Neuronal stem cell (in vitro differentiated cells): ENCODE measurements at regions not wholly inside any gene's neighbourhood (a gene's known extent, or its start where the extent isn't known, plus 50 kb on each side); places are given as distances from the start of the nearest gene placed in this dataset.

Experiments
- DNase-seq: peaks from one replicate; pipeline ENCODE4 v3.0.0-alpha.2; 2013; ENCODE audit warnings: low spot score
- H2AFZ ChIP-seq: one replicate; pipeline ENCODE4 v1.6.1; 2013; ENCODE audit warnings: mild to moderate bottlenecking, low read length, inconsistent platforms
- H2AK5ac ChIP-seq: 2 replicates; pipeline ENCODE4 v1.6.1; 2013; ENCODE audit warnings: low read depth, mild to moderate bottlenecking, inconsistent platforms, low read length, moderate library complexity, mixed read lengths
- H2BK120ac ChIP-seq: 2 replicates; pipeline ENCODE4 v1.6.1; 2013; ENCODE audit warnings: low read depth, mild to moderate bottlenecking, inconsistent platforms, low read length, moderate library complexity, mixed read lengths
- H2BK12ac ChIP-seq: one replicate; pipeline ENCODE4 v1.6.1; 2013; ENCODE audit warnings: low read length, inconsistent platforms
- H2BK15ac ChIP-seq: 2 replicates; pipeline ENCODE4 v1.6.1; 2013; ENCODE audit warnings: mild to moderate bottlenecking, low read length, inconsistent platforms, mixed read lengths
- H2BK5ac ChIP-seq: one replicate; pipeline ENCODE4 v1.6.1; 2013; ENCODE audit warnings: inconsistent platforms, mild to moderate bottlenecking, low read length, moderate library complexity
- H3K14ac ChIP-seq: one replicate; pipeline ENCODE4 v1.6.1; 2013; ENCODE audit warnings: low read length, inconsistent platforms
- H3K18ac ChIP-seq: 2 replicates; pipeline ENCODE4 v1.6.1; 2013; ENCODE audit warnings: low read length, inconsistent platforms
- H3K23ac ChIP-seq: 2 replicates; pipeline ENCODE4 v1.6.1; 2013; ENCODE audit warnings: low read depth, mild to moderate bottlenecking, mixed read lengths, low read length, inconsistent platforms; ENCODE audit not compliant: poor library complexity
- H3K27ac ChIP-seq: replicated peaks from 3 replicates; pipeline ENCODE4 v1.5.1; 2013; ENCODE audit warnings: low read length, inconsistent platforms
- H3K27me3 ChIP-seq, 3 experiments: 2 replicates each; pipeline ENCODE4 v1.6.1; 2013; ENCODE audit warnings: low read length in 3 of 3, mild to moderate bottlenecking in 2 of 3, inconsistent platforms in 1 of 3, low read depth in 1 of 3, mixed read lengths in 1 of 3, moderate library complexity in 1 of 3; ENCODE audit not compliant: control insufficient read depth in 3 of 3, insufficient read depth in 3 of 3
- H3K36me3 ChIP-seq, 2 donors: replicated peaks in 1 of 2; 2 replicates each; pipeline ENCODE4 v1.6.1; 2013; ENCODE audit warnings: low read length in 2 of 2; ENCODE audit not compliant: control insufficient read depth in 2 of 2, insufficient read depth in 2 of 2
- H3K4ac ChIP-seq: 2 replicates; pipeline ENCODE4 v1.6.1; 2013; ENCODE audit warnings: inconsistent platforms, mild to moderate bottlenecking, low read length, moderate library complexity
- H3K4me1 ChIP-seq, 2 donors: 1 replicate in 1 of 2; 2 replicates in 1 of 2; pipeline ENCODE4 v1.6.1; 2013; ENCODE audit warnings: low read length in 2 of 2, low read depth in 1 of 2; ENCODE audit not compliant: control insufficient read depth in 2 of 2, insufficient read depth in 1 of 2
- H3K4me2 ChIP-seq: one replicate; pipeline ENCODE4 v1.6.1; 2013; ENCODE audit warnings: mild to moderate bottlenecking, low read length, inconsistent platforms; ENCODE audit not compliant: insufficient read depth, poor library complexity, severe bottlenecking
- H3K4me3 ChIP-seq, 2 donors: 2 replicates each; pipeline ENCODE4 v1.5.1; 2013; ENCODE audit warnings: low read length in 2 of 2, mild to moderate bottlenecking in 2 of 2, inconsistent platforms in 1 of 2, moderate library complexity in 1 of 2
- H3K79me1 ChIP-seq: one replicate; pipeline ENCODE4 v1.6.1; 2013; ENCODE audit warnings: low read depth, mild to moderate bottlenecking, inconsistent platforms, low read length, moderate library complexity
- H3K9ac ChIP-seq: one replicate; pipeline ENCODE4 v1.6.1; 2013; ENCODE audit warnings: mild to moderate bottlenecking, low read depth, low read length, inconsistent platforms; ENCODE audit not compliant: poor library complexity
- H3K9me3 ChIP-seq, 2 donors: replicated peaks in 1 of 2; 2 replicates each; pipeline versions ENCODE3 to v1.6.1; 2013; ENCODE audit warnings: low read length in 2 of 2, mild to moderate bottlenecking in 2 of 2, inconsistent platforms in 1 of 2, low read depth in 1 of 2, mixed read lengths in 1 of 2, moderate library complexity in 1 of 2; ENCODE audit not compliant: control insufficient read depth in 2 of 2, insufficient read depth in 1 of 2
- H4K8ac ChIP-seq: one replicate; pipeline ENCODE4 v1.6.1; 2013; ENCODE audit warnings: low read depth, mild to moderate bottlenecking, inconsistent platforms, low read length, moderate library complexity
- H4K91ac ChIP-seq: one replicate; pipeline ENCODE4 v1.6.1; 2013; ENCODE audit warnings: low read length, low read depth, mild to moderate bottlenecking, inconsistent platforms; ENCODE audit not compliant: poor library complexity
- WGBS, 2 donors: extraction: QIAGEN DNeasy Blood & Tissue Kit; methylation state at CpG; one replicate each; pipeline ENCODE4 v1.1.7; 2013; ENCODE audit warnings: missing lambda C conversion rate in 2 of 2, mixed read lengths in 1 of 2; ENCODE audit not compliant: insufficient read length in 2 of 2, insufficient replicate concordance in 1 of 2; ENCODE audit errors: extremely low coverage in 2 of 2; 5-methylcytosine and 5-hydroxymethylcytosine counted together

DNA sequence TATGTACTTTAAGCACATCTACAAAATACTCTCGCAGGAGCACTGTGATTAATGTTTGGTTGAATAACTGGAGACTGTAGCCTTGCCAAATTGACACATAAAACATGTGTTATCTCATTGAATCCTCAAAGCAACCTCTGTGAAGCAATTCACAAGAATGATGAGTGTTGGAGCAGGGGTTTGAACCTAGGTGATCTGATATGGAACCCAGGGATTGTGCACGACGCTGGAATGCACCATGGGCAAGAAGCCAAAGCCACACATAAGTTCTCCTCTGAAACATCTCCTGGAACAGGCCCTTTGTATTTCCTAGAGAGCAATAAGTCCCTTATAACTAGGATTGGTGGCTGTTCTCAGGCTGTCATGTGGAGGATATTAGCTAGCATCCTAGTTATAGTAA, 124.6 kb upstream of the IVNS1ABP start:
- Histone ChIP-seq H2BK12ac (no peak overlapping the region), H3K36me3 (no peaks in the 10 kb centered on the region), H3K9me3 (no peaks in the 10 kb centered on the region), H3K4me1 (peaks cover 0 to 1% of the 10 kb centered on the region in 2 donors), H2AK5ac (no peak overlapping the region), H3K27me3 (no peaks in the 10 kb centered on the region), H3K14ac (no peak overlapping the region), H4K8ac (no peak overlapping the region), H2BK120ac (no peak overlapping the region), H3K4ac (no peak overlapping the region), H2BK5ac (no peak overlapping the region), H3K18ac (no peak overlapping the region), H4K91ac (no peak overlapping the region), H2BK15ac (no peak overlapping the region), H3K4me3 (no peak overlapping the region), H3K79me1 (no peaks in the 10 kb centered on the region), H3K27ac (no peak overlapping the region), H3K4me2 (no peak overlapping the region), H2AFZ (no peak overlapping the region), H3K9ac (no peak overlapping the region), H3K23ac (no peak overlapping the region)
- WGBS, 2 donors: no CpG with 5 or more reads among the region's 3 CpGs
- no peak for DNase-seq

DNA sequence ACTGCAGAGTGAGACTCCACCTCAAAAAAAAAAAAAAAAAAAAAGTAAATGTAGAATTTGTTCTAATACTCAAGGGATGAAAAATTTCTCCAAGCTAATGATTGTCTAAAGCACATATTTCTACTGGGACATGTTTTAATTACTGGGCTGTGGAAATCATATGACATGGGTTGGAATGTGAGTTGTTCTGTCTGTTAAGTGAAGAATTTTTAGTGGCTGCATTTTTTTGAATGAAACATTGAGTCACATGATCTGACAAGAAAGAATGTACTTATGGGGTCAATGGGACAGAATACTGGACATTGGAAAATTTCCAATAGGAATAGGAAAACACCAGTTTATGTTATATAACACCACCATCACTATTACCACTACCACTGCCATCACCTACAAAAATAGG, 123.8 kb upstream of the IVNS1ABP start:
- Histone ChIP-seq H2BK5ac (no peak overlapping the region), H3K18ac (no peak overlapping the region), H2AFZ (no peak overlapping the region), H4K8ac (no peak overlapping the region), H2BK120ac (no peak overlapping the region), H3K27me3 (no peaks in the 10 kb centered on the region), H3K79me1 (no peaks in the 10 kb centered on the region), H2AK5ac (no peak overlapping the region), H3K14ac (no peak overlapping the region), H3K4me2 (no peak overlapping the region), H3K4me3 (no peak overlapping the region), H3K36me3 (no peaks in the 10 kb centered on the region), H2BK15ac (no peak overlapping the region), H2BK12ac (no peak overlapping the region), H3K23ac (no peak overlapping the region), H3K9ac (no peak overlapping the region), H3K4me1 (peaks cover 0 to 1% of the 10 kb centered on the region in 2 donors), H3K9me3 (no peaks in the 10 kb centered on the region), H4K91ac (no peak overlapping the region), H3K4ac (no peak overlapping the region), H3K27ac (no peak overlapping the region)
- no peak for DNase-seq

DNA sequence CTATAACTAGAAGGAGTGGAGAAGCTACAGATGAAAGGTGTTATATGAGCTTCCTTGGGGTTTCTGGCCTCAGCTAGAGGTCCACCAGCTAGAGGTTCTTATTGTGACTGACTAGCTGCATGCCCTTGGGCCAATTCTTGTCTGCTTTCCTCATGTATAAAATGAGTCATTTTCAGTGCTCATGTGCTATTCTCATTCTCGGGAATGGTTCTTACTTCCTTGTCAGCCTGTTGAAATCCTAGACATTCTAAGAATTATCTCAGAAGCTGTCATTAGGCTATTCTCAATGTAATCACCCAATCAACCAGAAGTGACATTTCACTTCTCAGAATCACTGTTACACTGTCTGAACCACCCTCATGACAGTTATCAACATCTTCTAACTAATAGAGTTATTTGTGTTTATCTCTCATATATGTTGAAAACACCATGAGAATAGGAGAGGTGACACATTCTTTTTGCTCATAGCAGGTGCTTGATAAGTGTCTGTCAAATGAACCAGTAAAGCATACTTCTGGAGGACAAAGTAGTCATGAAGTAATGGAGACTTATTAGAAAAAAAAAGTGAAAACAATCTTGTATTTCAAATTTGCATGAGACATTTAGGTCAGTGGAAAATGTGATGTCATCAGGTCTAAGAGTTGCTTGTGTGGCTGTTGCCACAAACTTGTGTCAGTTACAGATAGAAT, 122.8 kb upstream of the IVNS1ABP start:
- H3K36me3 ChIP-seq: no peaks in the 10 kb centered on the region
- H3K4ac ChIP-seq: no peak overlapping the region
- H3K4me1 ChIP-seq: peaks cover 0 to 1% of the 10 kb centered on the region in 2 donors
- H3K23ac ChIP-seq: no peak overlapping the region
- H2BK12ac ChIP-seq: no peak overlapping the region
- H2BK120ac ChIP-seq: no peak overlapping the region
- H4K91ac ChIP-seq: no peak overlapping the region
- H3K14ac ChIP-seq: no peak overlapping the region
- no peak overlapping the region for H3K4me3 ChIP-seq
- H2BK5ac ChIP-seq: no peak overlapping the region
- no peak overlapping the region for H3K4me2 ChIP-seq
- no peak overlapping the region for H2AFZ ChIP-seq
- no peak overlapping the region for H2BK15ac ChIP-seq
- no peak overlapping the region for H2AK5ac ChIP-seq
- H4K8ac ChIP-seq: no peak overlapping the region
- no peak for DNase-seq
- WGBS, 2 donors: no CpG with 5 or more reads among the region's 1 CpG
- no peak overlapping the region for H3K27ac ChIP-seq
- H3K9ac ChIP-seq: no peak overlapping the region
- H3K18ac ChIP-seq: no peak overlapping the region
- no peaks in the 10 kb centered on the region for H3K9me3 ChIP-seq
- H3K79me1 ChIP-seq: no peaks in the 10 kb centered on the region
- H3K27me3 ChIP-seq: no peaks in the 10 kb centered on the region

DNA sequence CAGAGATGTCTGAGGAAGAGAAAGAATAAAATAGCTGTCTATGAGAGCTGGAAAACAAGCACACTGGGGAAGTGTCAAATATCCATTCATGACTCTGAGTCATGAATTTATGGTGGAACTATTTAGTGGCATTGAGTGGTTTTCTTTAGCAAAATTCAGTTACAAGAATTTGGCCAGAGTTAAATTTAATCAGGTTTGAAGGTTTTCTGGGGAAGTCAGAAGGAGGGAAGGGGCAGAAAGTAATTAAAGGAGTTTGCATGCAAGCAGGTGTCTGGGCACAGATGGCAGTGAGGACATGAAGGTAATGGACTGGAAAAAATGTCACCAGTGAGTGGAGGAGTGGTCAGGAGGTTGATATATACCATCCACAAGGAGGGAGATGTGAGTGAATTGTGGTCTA, 121.9 kb upstream of the IVNS1ABP start:
- no peak overlapping the region for H2BK120ac ChIP-seq
- H3K4me3 ChIP-seq: no peak overlapping the region
- no peaks in the 10 kb centered on the region for H3K36me3 ChIP-seq
- H2BK15ac ChIP-seq: no peak overlapping the region
- H2BK12ac ChIP-seq: no peak overlapping the region
- no peaks in the 10 kb centered on the region for H3K4me1 ChIP-seq
- no peak overlapping the region for H3K4me2 ChIP-seq
- no peak overlapping the region for H3K9ac ChIP-seq
- H4K91ac ChIP-seq: no peak overlapping the region
- no peaks in the 10 kb centered on the region for H3K27me3 ChIP-seq
- no peaks in the 10 kb centered on the region for H3K79me1 ChIP-seq
- no peak for DNase-seq
- no peak overlapping the region for H2AFZ ChIP-seq
- H3K4ac ChIP-seq: no peak overlapping the region
- no peak overlapping the region for H2BK5ac ChIP-seq
- H3K23ac ChIP-seq: no peak overlapping the region
- no peak overlapping the region for H3K18ac ChIP-seq
- no peak overlapping the region for H2AK5ac ChIP-seq
- H3K27ac ChIP-seq: no peak overlapping the region
- no peak overlapping the region for H4K8ac ChIP-seq
- H3K14ac ChIP-seq: no peak overlapping the region
- no peaks in the 10 kb centered on the region for H3K9me3 ChIP-seq
